GDM1 (cell line): ENCODE measurements at regions not wholly inside any gene's neighbourhood (a gene's known extent, or its start where the extent isn't known, plus 50 kb on each side); places are given as distances from the start of the nearest gene placed in this dataset.

ENCODE experiments used
- DNase-seq: peaks from one replicate; lab custom pipeline; 2025; lab: John Stamatoyannopoulos, UW

- DNase-seq, result no peak
Observed at GRCh38 chr13:58051396-58051795, 419.9 kb downstream of the PCDH17 start.

DNA sequence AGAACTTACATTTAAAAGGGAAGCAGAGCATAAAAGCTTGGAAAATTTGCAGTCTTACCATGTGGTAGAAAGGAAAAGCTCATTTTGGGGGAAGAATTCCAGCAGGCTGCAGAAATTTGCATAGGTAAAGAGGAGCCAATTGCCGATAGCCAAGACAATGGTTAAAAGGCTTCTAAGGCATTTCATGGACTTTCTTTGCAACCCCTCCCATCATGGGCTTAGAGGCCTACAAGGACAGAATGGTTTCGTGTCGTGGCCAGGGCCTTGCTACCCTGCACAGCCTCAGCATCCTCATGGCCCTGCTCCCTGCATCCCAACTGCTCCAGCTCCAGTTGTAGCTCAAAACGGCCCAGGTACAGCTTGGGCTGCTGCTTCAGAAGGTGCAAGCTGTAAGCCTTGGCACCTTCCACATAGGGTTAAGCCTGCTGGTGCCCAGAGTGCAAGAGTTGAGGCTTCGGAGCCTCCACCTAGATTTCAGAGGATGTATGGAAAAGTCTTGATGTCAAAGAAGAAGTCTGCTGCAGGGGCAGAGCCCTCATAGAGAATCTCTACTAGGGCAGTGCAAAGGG, 420.3 kb downstream of the PCDH17 start:
- DNase-seq, result no peak

DNA sequence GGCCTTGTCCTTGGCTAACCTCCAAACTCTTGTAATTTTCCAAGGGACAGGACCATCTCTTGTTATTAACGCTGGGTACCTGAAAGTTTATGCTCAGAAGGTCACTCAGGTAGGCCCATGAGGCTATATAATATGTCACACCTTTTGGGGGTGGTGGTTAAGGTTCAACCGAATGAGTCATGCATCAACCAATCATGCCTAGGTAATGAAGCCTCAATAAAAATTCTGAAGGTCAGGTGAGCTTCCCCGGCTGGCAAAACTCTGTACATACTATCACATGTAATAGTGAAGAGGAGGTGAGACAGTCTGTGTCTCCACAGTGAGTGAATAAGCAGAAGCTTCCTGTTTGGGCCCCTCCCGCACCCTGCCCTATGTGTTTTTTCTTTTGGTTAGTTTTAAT, 424.9 kb downstream of the PCDH17 start:
- no peak for DNase-seq

DNA sequence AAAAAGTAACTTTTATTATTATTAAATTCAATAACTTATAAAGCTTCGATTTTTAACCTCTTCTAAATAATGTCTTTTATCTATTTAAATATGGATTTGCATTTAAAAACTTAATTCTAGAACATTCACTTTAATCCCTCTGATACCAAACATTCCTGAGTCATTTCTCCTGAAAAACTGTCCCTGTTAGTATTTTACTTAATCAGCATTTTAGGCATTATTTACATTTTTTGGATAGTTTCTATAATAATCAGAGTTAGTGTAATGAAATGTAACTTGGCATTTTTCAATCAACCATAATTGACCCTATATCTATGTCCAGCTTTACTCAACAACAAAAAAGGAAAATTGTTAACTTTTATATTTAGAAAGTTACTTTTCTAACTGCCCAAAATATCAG, 428.1 kb downstream of the PCDH17 start:
- DNase-seq, result no peak

DNA sequence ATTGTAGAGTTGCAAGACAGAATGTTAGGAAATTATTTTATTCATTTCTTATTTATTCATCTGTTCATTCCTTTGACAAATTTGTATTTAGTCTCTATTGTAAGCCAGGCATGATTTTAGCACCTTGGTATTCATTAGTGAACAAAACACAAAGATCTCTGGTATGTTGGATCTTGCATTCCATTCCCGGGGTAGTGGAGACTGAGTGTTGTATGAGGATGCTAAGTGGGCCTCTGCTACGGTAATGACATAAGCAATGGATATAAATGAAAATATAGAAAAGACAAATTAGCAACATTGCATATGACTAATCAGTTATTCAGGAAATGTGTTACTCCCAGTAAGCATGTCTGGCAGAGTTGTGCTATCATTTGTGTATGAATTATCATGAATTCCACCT, 449.3 kb downstream of the PCDH17 start:
- no peak for DNase-seq

DNA sequence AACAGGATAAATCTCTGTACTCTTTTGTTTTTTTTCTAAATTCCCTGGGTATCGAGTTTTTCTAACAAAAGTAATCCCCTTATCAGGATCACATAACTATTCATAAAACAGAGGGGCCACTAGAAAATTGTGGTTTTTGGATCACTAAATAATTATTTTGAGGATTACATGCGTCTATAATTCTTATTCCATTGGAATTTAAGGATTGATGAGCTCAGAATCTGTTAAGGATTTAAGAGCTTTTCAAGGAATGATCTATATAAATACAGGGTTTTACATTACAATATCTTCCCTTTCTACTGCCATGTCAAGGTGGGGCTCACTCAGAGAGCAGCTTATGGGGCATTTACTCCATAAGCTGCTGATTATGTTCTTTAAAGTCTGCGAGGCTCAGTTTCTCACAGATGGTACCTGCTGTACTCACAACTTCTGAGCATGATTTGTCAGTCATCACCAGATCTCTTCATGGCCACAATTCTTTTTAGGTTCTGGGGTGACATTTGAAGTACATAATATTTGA, 449.8 kb downstream of the PCDH17 start:
- DNase-seq, result no peak

DNA sequence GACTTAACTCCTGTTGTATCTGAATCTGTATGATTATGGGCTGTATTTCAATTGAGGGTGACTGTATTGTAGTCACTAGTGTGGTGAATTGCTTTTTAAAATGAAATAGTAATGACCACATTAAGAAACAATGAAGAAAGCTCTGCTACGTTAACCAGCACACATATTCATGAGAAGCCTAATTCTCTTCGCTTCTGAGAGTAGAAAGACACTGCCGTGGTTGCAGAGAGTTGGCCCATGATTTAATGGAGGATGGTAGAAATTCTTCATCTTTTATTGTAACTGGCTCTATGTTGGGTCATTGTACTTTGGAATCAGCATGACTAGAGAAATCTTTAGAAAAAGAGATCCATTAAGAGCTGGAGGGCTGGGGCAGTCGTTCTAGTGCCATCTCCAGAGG, 451.5 kb downstream of the PCDH17 start:
- no peak for DNase-seq

GRCh38 chr13:58085274-58085673, 453.7 kb downstream of the PCDH17 start:
- DNase-seq, result no peak

DNA sequence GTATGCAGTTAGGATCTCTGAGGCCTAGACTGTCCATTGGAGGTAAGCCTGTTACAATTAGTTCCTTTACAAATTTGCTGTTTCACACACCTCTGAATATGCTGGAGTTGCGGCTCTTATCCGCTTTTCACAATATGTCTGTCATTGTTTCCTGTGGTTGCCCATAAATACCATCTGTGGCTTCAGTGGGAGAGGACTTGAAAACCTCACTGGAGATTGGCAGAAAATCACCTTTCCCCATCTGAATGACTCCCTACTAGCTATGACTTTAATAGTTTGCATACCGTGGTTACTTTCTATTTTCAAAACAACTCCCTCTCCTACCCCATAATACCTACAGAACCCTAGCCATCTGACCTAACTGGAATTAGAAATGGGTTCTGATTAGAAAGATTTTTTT, 454.3 kb downstream of the PCDH17 start:
- DNase-seq, result peak; percentile 49

GRCh38 chr13:58087566-58087965, 456.0 kb downstream of the PCDH17 start:
- no peak for DNase-seq

DNA sequence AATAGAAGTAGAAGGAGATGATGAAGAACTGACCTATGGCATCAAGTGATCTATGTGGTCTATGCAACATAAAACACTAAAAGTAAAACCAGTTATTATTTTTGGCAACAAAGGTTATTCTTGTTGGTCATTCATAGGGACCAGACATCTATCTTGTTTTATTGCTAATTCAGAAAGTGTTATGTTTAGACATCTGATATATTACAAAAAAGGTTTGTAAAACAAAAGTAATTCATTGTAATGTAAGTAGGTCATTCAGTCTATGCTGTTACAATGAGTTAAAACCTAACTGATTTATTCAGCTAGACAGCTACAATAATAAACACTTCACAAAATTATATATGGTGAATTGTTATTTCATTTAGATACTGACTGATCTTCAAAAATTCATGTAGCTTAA, 461.9 kb downstream of the PCDH17 start:
- no peak for DNase-seq

DNA sequence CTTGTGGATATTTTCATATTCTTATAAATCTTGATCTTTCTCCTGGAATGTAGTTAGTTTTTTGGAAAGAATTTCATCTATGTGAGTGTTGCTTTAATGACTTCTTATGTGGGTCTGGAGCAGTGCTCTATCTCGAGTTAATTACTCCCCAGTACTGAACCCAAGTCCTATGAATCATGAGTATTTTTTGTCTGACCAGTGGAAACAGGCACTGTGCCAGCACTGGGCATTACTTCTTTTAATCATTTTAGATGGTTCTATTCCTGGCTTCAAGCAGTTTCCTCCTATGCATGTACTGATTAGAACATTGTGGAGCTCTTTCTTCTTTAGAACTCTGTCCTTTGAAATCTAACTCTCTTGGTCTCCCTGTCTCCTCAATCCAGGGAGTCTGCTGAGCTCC, 466.3 kb downstream of the PCDH17 start:
- no peak for DNase-seq

- DNase-seq, result no peak
Observed at GRCh38 chr13:58119351-58119750, 487.8 kb downstream of the PCDH17 start.

DNA sequence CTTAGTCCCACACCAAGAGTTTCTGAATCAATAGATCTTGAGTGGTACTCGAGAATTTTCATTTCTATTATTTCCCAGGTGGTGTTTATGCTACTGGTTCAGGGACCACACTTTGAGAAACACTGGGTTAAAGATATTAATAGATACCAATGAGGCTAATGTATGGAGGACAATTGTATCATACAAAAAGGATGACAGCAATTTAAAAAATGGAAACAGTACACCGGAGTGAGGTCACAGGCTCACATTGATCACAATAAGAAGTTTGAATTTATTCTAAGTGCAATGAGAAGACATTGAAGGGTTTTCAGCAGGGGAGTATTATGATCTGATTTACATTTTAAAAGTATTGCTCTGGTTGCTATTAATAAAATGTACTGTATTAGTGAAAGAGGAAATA, 488.3 kb downstream of the PCDH17 start:
- DNase-seq, result no peak

DNA sequence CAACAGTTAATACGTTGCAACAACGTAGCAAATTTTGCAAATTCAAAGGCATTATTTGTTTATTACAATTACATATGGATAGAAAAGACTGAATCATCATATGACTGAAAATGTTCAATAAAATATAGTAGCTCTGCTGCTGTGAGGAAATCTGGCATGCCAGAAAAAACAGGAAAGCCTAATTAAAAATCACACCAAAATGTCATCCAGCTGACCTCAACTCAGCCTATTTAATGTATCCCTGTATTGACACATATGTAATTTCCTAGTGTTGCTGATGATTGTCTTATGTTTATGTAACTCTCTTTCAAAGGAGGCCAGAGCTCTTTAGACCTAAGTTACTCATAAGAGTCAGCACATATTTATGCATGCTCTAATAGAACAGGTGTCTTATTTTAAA, 495.0 kb downstream of the PCDH17 start:
- no peak for DNase-seq

GRCh38 chr13:58134012-58134411, 502.5 kb downstream of the PCDH17 start:
- DNase-seq, result no peak

DNA sequence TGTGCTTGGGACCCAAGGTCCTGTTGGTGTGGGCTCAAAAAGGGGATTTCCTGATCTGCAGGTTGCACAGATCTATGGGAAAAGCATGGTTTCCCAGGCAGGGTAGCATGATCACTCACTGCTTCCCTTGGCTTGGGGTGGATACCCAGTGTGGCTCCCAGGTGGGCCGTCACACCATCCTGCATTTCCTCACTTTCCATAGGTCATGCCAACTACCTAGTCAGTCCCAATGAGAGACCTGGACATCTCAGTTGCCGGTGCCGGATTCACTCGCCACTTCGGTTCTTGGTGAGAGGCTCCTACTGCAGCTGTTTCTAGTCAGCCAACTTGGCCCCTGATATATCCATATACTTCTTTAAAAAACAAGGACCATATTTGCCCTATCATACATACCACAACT, 503.0 kb downstream of the PCDH17 start:
- DNase-seq, result no peak

DNA sequence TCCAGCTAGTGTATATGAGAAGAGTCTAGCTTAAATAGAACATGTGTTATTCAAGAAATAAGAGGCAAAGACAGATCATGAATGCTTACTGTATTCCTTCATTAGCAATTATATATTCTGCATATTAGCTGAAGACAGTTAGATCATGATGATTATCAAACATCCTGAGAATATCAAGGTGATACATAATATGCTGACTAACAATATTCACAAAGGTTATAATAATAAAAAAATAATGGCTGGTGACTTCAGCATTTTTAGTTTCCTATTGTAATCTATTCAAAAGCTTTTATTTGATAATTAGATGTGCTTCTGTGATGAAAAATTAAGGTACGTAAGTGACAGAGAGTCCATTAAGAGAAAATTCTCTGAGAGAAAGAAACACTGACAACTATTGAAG, 511.4 kb downstream of the PCDH17 start:
- no peak for DNase-seq

DNA sequence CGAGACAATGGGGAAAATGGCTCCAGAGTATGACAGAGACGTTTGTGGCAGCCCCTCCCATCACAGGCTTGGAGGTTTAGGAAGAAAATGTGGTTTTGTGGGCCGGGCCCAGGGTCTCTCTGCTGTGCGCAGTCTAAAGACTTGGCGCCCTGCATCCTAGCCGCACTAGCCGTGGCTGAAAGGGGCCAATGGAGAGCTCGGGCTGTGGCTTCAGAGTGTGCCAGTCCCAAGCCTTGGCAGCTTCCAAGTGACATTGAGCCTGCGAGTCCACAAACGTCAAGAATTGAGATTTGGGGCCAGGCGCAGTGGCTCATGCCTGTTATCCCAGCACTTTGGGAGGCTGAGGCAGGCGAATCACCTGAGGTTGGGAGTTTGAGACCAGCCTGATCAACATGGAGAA, 513.1 kb downstream of the PCDH17 start:
- DNase-seq, result no peak

DNA sequence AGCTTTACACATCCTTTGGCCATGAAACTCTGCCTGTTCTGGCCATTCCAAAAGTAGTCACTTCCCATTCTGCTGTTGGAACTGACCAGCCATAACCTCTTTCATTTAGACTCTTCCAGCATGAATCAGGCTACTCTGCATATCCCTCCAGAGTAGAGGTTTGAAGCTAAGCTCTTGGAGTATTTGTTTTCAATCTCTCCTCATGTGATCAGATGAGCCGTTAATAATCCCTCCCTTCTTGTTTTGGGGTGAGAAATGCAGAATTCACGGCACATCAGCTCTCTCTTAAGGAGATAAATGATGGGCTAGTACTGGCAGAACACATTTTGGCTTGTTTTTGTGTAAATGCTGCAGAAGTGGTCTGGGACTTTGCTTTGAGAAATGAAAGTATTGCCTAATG, 519.9 kb downstream of the PCDH17 start:
- DNase-seq, result no peak

GRCh38 chr13:58160980-58161379, 529.4 kb downstream of the PCDH17 start:
- no peak for DNase-seq

DNA sequence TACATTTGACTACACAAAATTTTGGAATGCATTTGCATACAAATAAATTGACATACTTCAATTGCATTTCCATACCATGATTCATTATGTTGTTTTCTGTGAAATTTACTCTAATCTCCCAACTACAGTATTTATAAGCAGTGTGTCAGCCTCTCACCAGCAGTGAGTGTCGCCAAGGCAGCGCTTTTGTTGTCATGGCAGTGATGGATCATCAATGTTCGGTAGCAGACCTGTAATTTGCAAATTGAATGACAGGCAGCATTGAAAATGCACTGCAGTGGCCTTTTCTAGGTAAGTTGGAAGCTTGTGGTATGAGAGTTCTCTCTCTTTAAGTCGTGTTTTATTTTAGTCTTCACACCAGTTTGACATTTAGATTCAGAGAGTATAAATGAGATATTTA, 534.1 kb downstream of the PCDH17 start:
- DNase-seq, result no peak

- no peak for DNase-seq
Observed at GRCh38 chr13:58181111-58181510, 549.6 kb downstream of the PCDH17 start.

GRCh38 chr13:58187881-58188280, 556.3 kb downstream of the PCDH17 start:
- no peak for DNase-seq

DNA sequence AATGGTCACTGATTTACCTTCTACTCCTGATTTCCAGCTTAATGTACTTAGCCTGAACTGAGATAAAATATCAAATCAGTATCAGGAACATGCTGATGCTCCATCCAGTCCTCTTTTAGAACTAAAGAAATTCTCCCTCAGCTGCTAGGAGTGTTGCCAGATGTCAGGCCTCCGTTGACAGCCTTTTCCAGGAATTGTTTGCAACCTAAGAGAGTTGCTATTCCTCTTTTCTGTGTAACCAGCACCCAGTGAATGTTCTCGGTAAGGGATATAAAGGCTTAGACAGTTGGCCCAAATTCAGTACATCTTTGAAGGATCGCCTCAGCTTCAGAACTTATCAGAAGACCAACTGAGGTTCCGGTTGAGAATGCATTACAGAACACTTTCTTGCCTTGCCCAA, 559.0 kb downstream of the PCDH17 start:
- no peak for DNase-seq
